PFSK-1 (cell line): ENCODE measurements at regions not wholly inside any gene's neighbourhood (a gene's known extent, or its start where the extent isn't known, plus 50 kb on each side); places are given as distances from the start of the nearest gene placed in this dataset.

ENCODE experiments used
- POLR2AphosphoS5 ChIP-seq: IDR thresholded peaks from 2 replicates; pipeline ENCODE4 v1.6.1; 2012; ENCODE audit warnings: low read depth, mild to moderate bottlenecking, control low read depth, low read length, moderate library complexity
- TAF1 ChIP-seq: IDR thresholded peaks from 2 replicates; pipeline ENCODE4 v1.6.1; 2012; ENCODE audit warnings: low read length, control low read depth, borderline replicate concordance; ENCODE audit not compliant: insufficient read depth

DNA sequence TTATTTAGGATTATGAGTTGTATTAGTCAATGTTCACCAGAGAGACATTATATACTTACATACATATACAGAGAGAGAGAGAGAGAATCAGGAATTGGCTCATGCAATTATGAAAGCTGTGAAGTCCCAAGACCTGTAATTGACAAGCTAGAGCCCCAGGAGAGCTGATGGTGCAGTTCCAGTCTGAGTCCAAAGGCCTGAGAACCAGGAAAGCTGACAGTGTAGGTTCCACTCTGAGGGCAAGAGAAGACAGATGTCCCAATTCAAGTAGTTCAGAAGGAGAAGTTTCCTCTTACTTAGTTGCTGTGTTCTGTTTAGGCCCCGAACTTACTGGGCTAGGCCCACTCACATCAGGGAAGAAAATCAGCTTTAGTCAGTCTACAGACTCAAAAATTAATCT, 76.4 kb upstream of the FICD start:
- TF ChIP-seq TAF1 (no peak), POLR2AphosphoS5 (no peak)
